Peyer's patch (tissue), 4 donors: ENCODE measurements at regions not wholly inside any gene's neighbourhood (a gene's known extent, or its start where the extent isn't known, plus 50 kb on each side); places are given as distances from the start of the nearest gene placed in this dataset.
A peak's percentile ranks its signal among the peaks of the same experiment; 100 is the strongest.
"Not testable (repeated sequence)": the region's sequence is repeated elsewhere in the genome, so short reads cannot be mapped to it uniquely, and the experiment has no call there.

Experiments used
- DNase-seq, 3 donors: peaks; one replicate each; pipeline ENCODE4 v3.0.0-alpha.2; 2017 to 2019
- H3K27ac ChIP-seq, 4 donors: fragments of 200-600 bp; sonication (generic); one replicate each; pipeline ENCODE4 v1.5.1; 2016 to 2019
- H3K27me3 ChIP-seq, 2 donors: fragments of 200-600 bp; sonication (generic); one replicate each; pipeline ENCODE4 v1.5.1; 2019
- H3K36me3 ChIP-seq, 3 donors: fragments of 200-600 bp; sonication (generic); one replicate each; pipeline ENCODE4 v1.5.1; 2016 to 2019
- H3K4me1 ChIP-seq, 4 donors: fragments of 200-600 bp; sonication (generic); one replicate each; pipeline ENCODE4 v1.5.1; 2016 to 2019
- H3K4me3 ChIP-seq, 4 donors: fragments of 200-600 bp; sonication (generic); 1 replicate in 3 of 4; 2 replicates in 1 of 4; pipeline ENCODE4 v1.5.1; 2016 to 2019; ENCODE audit warnings: mild to moderate bottlenecking in 1 of 4
- H3K9me3 ChIP-seq, 4 donors: fragments of 200-600 bp; sonication (generic); one replicate each; pipeline ENCODE4 v1.5.1; 2016 to 2019; ENCODE audit warnings: mild to moderate bottlenecking in 1 of 4
- POLR2A ChIP-seq, 2 donors: fragments of 450-650 bp; IDR thresholded peaks; one replicate each; pipeline ENCODE4 v1.5.1; 2017; ENCODE audit warnings: antibody characterized with exemption in 2 of 2, mild to moderate bottlenecking in 2 of 2, moderate library complexity in 2 of 2
- TF ChIP-seq, protein P1 (sequence below), 6 experiments: fragments of 450-650 bp in 4 of 6; fragments of 200-600 bp in 2 of 6; sonication (generic) in 1 of 6; IDR thresholded peaks; one replicate each; pipeline ENCODE4 v1.5.1; 2017 to 2019; ENCODE audit warnings: antibody characterized with exemption in 6 of 6, mild to moderate bottlenecking in 3 of 6, moderate library complexity in 1 of 6

DNA sequence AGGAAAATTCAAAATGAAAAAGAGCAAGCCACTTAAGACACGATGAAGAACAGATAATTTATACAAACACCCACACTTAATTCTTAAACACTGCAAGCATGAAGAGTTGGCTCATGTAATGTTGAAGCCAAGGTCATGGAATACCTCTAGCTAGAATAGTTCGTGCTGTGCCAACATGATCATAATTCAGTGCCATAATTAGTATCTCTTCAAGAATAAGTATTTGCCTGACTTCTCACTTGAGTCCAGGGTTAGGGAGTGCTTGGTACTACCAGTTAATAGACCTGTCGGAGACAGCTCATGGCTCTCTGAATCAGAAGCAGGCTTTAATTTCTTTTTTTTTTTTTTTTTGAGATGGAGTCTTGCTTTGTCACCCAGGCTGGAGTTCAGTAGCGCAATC lies 206.3 kb downstream of the UNC5CL start:
- Histone ChIP-seq H3K36me3 (no peaks in the 10 kb centered on the region), H3K27me3 (no peaks in the 10 kb centered on the region), H3K27ac (no peak overlapping the region), H3K9me3 (no peaks in the 10 kb centered on the region), H3K4me3 (no peak overlapping the region), H3K4me1 (no peaks in the 10 kb centered on the region)
- TF ChIP-seq POLR2A (IDR thresholded peaks at IDR 0.05), result no peak
- TF ChIP-seq, protein P1, sequence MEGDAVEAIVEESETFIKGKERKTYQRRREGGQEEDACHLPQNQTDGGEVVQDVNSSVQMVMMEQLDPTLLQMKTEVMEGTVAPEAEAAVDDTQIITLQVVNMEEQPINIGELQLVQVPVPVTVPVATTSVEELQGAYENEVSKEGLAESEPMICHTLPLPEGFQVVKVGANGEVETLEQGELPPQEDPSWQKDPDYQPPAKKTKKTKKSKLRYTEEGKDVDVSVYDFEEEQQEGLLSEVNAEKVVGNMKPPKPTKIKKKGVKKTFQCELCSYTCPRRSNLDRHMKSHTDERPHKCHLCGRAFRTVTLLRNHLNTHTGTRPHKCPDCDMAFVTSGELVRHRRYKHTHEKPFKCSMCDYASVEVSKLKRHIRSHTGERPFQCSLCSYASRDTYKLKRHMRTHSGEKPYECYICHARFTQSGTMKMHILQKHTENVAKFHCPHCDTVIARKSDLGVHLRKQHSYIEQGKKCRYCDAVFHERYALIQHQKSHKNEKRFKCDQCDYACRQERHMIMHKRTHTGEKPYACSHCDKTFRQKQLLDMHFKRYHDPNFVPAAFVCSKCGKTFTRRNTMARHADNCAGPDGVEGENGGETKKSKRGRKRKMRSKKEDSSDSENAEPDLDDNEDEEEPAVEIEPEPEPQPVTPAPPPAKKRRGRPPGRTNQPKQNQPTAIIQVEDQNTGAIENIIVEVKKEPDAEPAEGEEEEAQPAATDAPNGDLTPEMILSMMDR (IDR thresholded peaks at IDR 0.05), result no peak
- no peak for DNase-seq

DNA sequence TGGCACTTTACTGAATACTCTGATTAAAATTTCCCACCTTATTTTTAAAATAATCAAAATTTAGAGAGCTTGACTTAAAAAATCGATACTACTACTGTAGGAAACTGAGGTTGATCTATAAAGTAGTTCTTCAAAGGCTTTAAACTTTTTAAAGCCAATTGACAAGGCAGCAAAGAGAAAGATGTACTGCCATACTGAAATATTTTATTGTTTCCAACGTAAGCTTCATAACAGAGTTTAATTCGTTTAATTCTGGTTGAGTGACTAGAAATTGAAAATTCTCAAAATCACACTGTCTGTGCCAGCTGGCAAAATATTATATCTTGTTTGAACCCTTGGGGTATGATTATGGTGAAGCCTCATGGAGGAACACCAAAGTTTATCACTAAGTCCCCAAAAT lies 207.6 kb downstream of the UNC5CL start:
- Histone ChIP-seq H3K4me1 (no peaks in the 10 kb centered on the region), H3K27ac (no peak overlapping the region), H3K27me3 (no peaks in the 10 kb centered on the region), H3K36me3 (no peaks in the 10 kb centered on the region), H3K9me3 (no peaks in the 10 kb centered on the region), H3K4me3 (no peak overlapping the region)
- TF ChIP-seq, protein P1 (IDR thresholded peaks at IDR 0.05), result no peak
- no peak for TF ChIP-seq POLR2A (IDR thresholded peaks at IDR 0.05)
- DNase-seq, result no peak

DNA sequence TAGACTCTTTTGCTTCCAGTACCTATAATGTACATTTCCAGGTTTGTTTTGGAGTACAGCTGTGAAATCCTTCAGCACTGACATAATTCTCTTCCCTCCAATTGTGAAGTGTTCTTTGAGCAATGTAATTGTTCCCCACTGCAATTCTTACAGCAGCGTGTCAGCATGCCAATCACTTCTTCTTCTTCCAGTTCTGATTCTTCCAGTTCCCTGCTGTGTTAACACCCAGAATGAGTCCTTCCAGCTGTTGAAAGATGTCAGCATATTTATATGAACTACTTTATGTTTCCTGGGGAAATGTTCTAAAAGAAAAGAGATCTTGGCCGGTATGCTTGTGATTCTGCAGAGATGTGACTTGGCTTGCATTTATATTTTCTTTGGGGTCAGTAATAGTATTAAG lies 213.9 kb downstream of the UNC5CL start:
- Histone ChIP-seq H3K27me3 (no peaks in the 10 kb centered on the region), H3K27ac (no peak overlapping the region), H3K9me3 (no peaks in the 10 kb centered on the region), H3K4me3 (no peak overlapping the region), H3K36me3 (no peaks in the 10 kb centered on the region), H3K4me1 (no peaks in the 10 kb centered on the region)
- no peak for TF ChIP-seq POLR2A (IDR thresholded peaks at IDR 0.05)
- TF ChIP-seq, protein P1 (IDR thresholded peaks at IDR 0.05), result no peak
- no peak for DNase-seq

DNA sequence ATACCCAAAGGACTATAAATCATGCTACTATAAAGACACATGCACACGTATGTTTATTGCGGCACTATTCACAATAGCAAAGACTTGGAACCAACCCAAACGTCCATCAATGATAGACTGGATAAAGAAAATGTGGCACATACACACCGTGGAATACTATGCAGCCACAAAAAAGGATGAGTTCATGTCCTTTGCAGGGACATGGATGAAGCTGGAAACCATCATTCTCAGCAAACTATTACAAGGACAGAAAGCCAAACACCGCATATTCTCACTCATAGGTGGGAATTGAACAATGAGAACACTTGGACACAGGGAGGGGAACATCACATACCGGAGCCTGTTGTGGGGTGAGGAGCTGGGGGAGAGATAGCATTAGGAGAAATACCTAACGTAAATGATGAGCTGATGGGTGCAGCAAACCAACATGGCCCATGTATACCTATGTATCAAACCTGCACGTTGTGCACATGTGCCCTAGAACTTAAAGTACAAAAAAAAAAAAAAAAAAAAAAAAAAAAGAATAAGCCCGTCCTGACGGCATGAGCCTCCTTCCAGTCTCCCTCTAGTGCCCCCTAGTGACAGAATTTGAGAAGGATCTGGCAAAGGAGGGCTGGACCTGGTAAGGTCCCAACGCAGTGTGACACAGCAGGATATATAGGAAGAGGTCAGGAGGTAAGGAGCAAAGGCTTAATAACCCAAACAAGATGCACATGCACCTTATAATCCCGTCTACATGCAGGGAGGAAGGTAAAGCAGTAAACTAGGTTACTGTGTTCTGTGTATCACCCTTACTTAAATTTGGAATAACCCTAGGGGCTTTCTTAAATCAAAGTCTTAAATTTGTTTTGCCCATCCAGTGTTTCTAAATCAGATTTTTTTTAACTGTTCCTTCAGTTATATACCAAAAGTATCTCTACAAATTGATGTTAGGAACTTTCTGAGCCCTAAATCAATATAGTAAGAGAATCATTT lies 214.8 kb downstream of the UNC5CL start:
- DNase-seq, result peak in 1 of 3 donors; percentile 67
- TF ChIP-seq, protein P1 (IDR thresholded peaks at IDR 0.05), result peak in 4 of 6 experiments; percentile 32 to 48 (median 46)
- not testable (repeated sequence) for H3K4me3 ChIP-seq, H3K27ac ChIP-seq, H3K27me3 ChIP-seq, H3K9me3 ChIP-seq, H3K4me1 ChIP-seq, H3K36me3 ChIP-seq

DNA sequence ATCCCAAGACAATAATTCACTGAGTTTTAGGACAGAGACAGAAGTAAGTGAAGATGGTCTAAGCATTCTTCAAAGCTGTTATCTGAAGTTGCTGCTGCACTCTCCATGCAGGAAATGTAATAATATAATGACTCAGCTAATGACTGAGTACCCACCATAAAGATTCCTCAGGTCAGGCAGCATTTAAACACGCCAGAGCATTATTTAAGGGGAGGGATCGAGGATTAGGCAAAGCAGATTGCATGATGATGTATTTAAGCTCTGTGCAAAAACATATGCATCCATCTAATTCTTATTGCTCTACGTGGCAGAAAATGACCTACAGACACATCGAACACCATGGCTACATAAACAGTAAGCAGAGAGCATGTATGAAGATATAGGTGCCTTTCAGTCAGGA lies 216.4 kb downstream of the UNC5CL start:
- no peaks in the 10 kb centered on the region for H3K27me3 ChIP-seq
- H3K36me3 ChIP-seq, result no peaks in the 10 kb centered on the region
- no peaks in the 10 kb centered on the region for H3K4me1 ChIP-seq
- no peak overlapping the region for H3K4me3 ChIP-seq
- TF ChIP-seq, protein P1 (IDR thresholded peaks at IDR 0.05), result no peak
- no peak for TF ChIP-seq POLR2A (IDR thresholded peaks at IDR 0.05)
- no peaks in the 10 kb centered on the region for H3K9me3 ChIP-seq
- H3K27ac ChIP-seq, result no peak overlapping the region
- DNase-seq, result no peak
